GM19035 (cell line): ENCODE measurements at regions not wholly inside any gene's neighbourhood (a gene's known extent, or its start where the extent isn't known, plus 50 kb on each side); places are given as distances from the start of the nearest gene placed in this dataset.

Source experiments
- ATAC-seq: cut with Tn5 transposase; IDR thresholded peaks from one replicate; pipeline ENCODE4 v1.9.1; 2021; ENCODE audit not compliant: unreplicated experiment

DNA sequence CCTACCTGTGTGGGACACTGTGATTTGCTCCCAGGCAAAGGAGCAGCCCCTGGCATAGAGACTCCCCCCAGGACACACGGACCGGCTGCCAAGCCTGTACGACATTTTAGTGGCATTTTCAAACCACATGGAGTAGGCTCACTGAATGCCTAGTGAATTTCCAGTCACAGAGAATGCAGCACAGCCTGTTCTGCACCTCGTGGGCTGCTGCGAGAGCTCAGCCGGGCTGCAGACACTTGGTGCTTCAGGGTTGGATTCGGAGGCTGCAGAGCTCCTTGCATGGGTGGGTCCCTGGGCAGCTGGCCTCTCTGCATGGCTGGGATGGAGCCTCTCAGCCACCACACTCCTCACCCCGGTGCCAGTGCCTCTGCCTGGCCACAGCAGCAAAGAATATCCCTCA, 51.2 kb upstream of the HNF1B start:
- no peak for ATAC-seq
